Left ventricle myocardium inferior (tissue), 1 donor: ENCODE measurements at regions not wholly inside any gene's neighbourhood (a gene's known extent, or its start where the extent isn't known, plus 50 kb on each side); places are given as distances from the start of the nearest gene placed in this dataset.

ENCODE experiments used
- DNase-seq: peaks from one replicate; pipeline ENCODE4 v3.0.0-alpha.2; 2020
- H3K27ac ChIP-seq: fragments of 200-600 bp; replicated peaks from 2 replicates; pipeline ENCODE4 v1.8.0; 2021
- H3K27me3 ChIP-seq: fragments of 200-600 bp; 2 replicates; pipeline ENCODE4 v1.8.0; 2021; ENCODE audit warnings: low read depth
- H3K36me3 ChIP-seq: fragments of 200-600 bp; 2 replicates; pipeline ENCODE4 v1.8.0; 2021
- H3K4me1 ChIP-seq: fragments of 200-600 bp; 2 replicates; pipeline ENCODE4 v1.8.0; 2021
- H3K4me3 ChIP-seq: fragments of 200-600 bp; 2 replicates; pipeline ENCODE4 v1.8.0; 2021; ENCODE audit warnings: mild to moderate bottlenecking, moderate library complexity
- H3K9me3 ChIP-seq: fragments of 200-600 bp; replicated peaks from 2 replicates; pipeline ENCODE4 v1.8.0; 2021
- CTCF ChIP-seq: fragments of 200-600 bp; IDR thresholded peaks from 2 replicates; pipeline ENCODE4 v1.8.0; 2021; ENCODE audit warnings: antibody characterized with exemption, mild to moderate bottlenecking, borderline replicate concordance
- intact Hi-C: fragments of 100-400 bp; cut with micrococcal nuclease; formaldehyde crosslinking; loops from one replicate; pipeline ENCODE4 v1.11.0; 2022
- donor health status: DM: no; HTN: yes; CAD: no; lungs with severe emphysema.

DNA sequence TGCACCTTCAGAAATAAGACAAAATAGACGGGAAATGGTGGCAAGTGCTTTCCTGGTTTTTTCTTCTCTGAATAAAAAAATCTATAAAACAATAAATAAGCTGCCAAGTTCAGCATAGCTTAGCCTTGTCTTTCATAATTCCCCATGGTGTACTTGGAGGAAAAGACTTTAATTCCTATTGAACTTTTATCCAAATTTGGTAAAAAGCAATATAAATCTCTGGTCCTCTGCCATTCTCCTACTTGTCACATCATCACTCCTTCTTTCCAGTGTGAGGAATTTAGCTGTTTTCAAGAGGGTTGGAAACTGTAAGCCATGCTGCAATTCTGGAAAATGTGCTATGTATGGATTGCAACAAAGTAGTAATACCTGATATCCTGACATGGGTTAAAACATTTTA lies 551.8 kb upstream of the KIF2B start:
- Histone ChIP-seq H3K4me1 (no peaks in the 10 kb centered on the region), H3K4me3 (no peak overlapping the region), H3K9me3 (no peaks in the 10 kb centered on the region), H3K27me3 (no peaks in the 10 kb centered on the region), H3K27ac (no peak overlapping the region), H3K36me3 (no peaks in the 10 kb centered on the region)
- intact Hi-C loops, result no loop called here
- no peak for DNase-seq
- no peak for TF ChIP-seq CTCF

- TF ChIP-seq CTCF, result no peak
- no peak overlapping the region for H3K4me3 ChIP-seq
These were observed 558.0 kb upstream of the KIF2B start for GRCh38 chr17:53264730-53265129.

GRCh38 chr17:53253956-53254597 lies 568.6 kb upstream of the KIF2B start:
- Histone ChIP-seq H3K27ac (no peak overlapping the region), H3K9me3 (peaks cover 20% of the 10 kb centered on the region), H3K4me3 (no peak overlapping the region), H3K36me3 (no peaks in the 10 kb centered on the region), H3K4me1 (no peaks in the 10 kb centered on the region), H3K27me3 (no peaks in the 10 kb centered on the region)
- no peak for TF ChIP-seq CTCF
- intact Hi-C loops, result no loop called here
- no peak for DNase-seq

More at GRCh38 chr17:53264730-53265129, 558.0 kb upstream of the KIF2B start:
- H3K36me3 ChIP-seq, result no peaks in the 10 kb centered on the region
- peaks cover 3% of the 10 kb centered on the region for H3K9me3 ChIP-seq
- H3K4me1 ChIP-seq, result no peaks in the 10 kb centered on the region
- intact Hi-C loops, result no loop called here
- no peak for DNase-seq
- H3K27ac ChIP-seq, result no peak overlapping the region
- H3K27me3 ChIP-seq, result no peaks in the 10 kb centered on the region

GRCh38 chr17:53249036-53249435 lies 573.7 kb upstream of the KIF2B start:
- Histone ChIP-seq H3K36me3 (no peaks in the 10 kb centered on the region), H3K4me3 (no peak overlapping the region), H3K27me3 (no peaks in the 10 kb centered on the region), H3K27ac (no peak overlapping the region), H3K4me1 (no peaks in the 10 kb centered on the region), H3K9me3 (peaks cover 1% of the 10 kb centered on the region)
- DNase-seq, result no peak
- intact Hi-C loops, result no loop called here
- no peak for TF ChIP-seq CTCF

- Histone ChIP-seq H3K9me3 (peaks cover 31% of the 10 kb centered on the region), H3K4me3 (no peak overlapping the region), H3K36me3 (no peaks in the 10 kb centered on the region), H3K27ac (no peak overlapping the region), H3K27me3 (no peaks in the 10 kb centered on the region), H3K4me1 (no peaks in the 10 kb centered on the region)
- TF ChIP-seq CTCF, result no peak
- no peak for DNase-seq
- intact Hi-C loops, result no loop called here
These were observed 588.6 kb upstream of the KIF2B start for GRCh38 chr17:53234138-53234537.

DNA sequence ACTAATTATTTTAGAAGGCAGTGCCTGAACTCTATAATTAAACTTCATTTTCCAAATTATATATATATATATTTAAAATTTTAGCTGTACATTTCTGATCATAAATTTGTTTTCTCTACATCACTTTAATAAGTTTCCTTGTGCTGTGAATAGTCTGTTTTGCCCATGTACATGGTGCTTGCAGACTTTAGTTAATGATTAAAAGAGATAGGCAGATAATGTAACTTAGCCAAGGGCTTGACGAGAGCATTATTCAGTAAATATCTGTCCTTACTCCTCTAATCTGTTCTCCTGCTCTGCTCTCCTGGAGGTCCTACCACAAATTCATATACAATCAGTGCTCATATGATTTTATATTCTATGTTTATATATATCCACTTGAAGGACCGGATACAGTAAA lies 595.2 kb upstream of the KIF2B start:
- Histone ChIP-seq H3K4me1 (no peaks in the 10 kb centered on the region), H3K36me3 (no peaks in the 10 kb centered on the region), H3K4me3 (no peak overlapping the region), H3K27ac (no peak overlapping the region), H3K27me3 (no peaks in the 10 kb centered on the region), H3K9me3 (peaks cover 12% of the 10 kb centered on the region)
- TF ChIP-seq CTCF, result no peak
- no peak for DNase-seq
- intact Hi-C loops, result no loop called here
